GM23338 (cell line): ENCODE measurements at regions not wholly inside any gene's neighbourhood (a gene's known extent, or its start where the extent isn't known, plus 50 kb on each side); places are given as distances from the start of the nearest gene placed in this dataset.

ENCODE experiments used
- ATAC-seq: fragments of 200-7000 bp; cut with Tn5 transposase; 3 replicates; pipeline ENCODE4 v1.9.1; 2020
- DNase-seq: peaks from one replicate; pipeline ENCODE4 v3.0.0-alpha.2; 2015; ENCODE audit warnings: low spot score
- H2AFZ ChIP-seq: fragments of 200-600 bp; sonication (generic); 2 replicates; pipeline ENCODE4 v1.8.0; 2016; ENCODE audit warnings: antibody characterized with exemption, mild to moderate bottlenecking, moderate library complexity
- H3F3A ChIP-seq: fragments of 200-600 bp; sonication (generic); replicated peaks from 2 replicates; pipeline ENCODE4 v1.8.0; 2017; ENCODE audit warnings: antibody characterized with exemption, mixed run types, low read depth
- H3K27ac ChIP-seq: fragments of 200-600 bp; sonication (generic); 2 replicates; pipeline ENCODE4 v1.6.1; 2016; ENCODE audit warnings: low read depth
- H3K27me3 ChIP-seq: fragments of 200-600 bp; sonication (generic); 2 replicates; pipeline ENCODE4 v1.8.0; 2016; ENCODE audit warnings: mild to moderate bottlenecking, mixed run types, moderate library complexity; ENCODE audit not compliant: insufficient read depth
- H3K36me3 ChIP-seq: fragments of 200-600 bp; sonication (generic); 2 replicates; pipeline ENCODE4 v1.8.0; 2016; ENCODE audit warnings: mild to moderate bottlenecking; ENCODE audit not compliant: insufficient read depth
- H3K4me1 ChIP-seq: fragments of 200-600 bp; sonication (generic); 2 replicates; pipeline ENCODE4 v1.8.0; 2016; ENCODE audit warnings: mild to moderate bottlenecking, moderate library complexity; ENCODE audit not compliant: insufficient read depth
- H3K4me2 ChIP-seq: fragments of 200-600 bp; sonication (generic); 2 replicates; pipeline ENCODE4 v1.7.1; 2017; ENCODE audit warnings: mixed run types
- H3K4me3 ChIP-seq: fragments of 200-600 bp; sonication (generic); 2 replicates; pipeline ENCODE4 v1.6.1; 2016; ENCODE audit warnings: mixed run types
- H3K79me2 ChIP-seq: fragments of 200-600 bp; sonication (generic); replicated peaks from 2 replicates; pipeline ENCODE4 v1.8.0; 2017; ENCODE audit warnings: mild to moderate bottlenecking; ENCODE audit not compliant: insufficient read depth
- H3K9me2 ChIP-seq: fragments of 200-600 bp; sonication (generic); 2 replicates; pipeline ENCODE4 v1.8.0; 2017; ENCODE audit not compliant: insufficient read depth
- H4K20me1 ChIP-seq: fragments of 200-600 bp; sonication (generic); replicated peaks from 2 replicates; pipeline ENCODE4 v1.8.0; 2017; ENCODE audit warnings: mild to moderate bottlenecking; ENCODE audit not compliant: insufficient read depth
- H3K27ac Mint-ChIP-seq: 2 replicates; pipeline ENCODE4 v1.8.0; 2020; ENCODE audit warnings: inconsistent platforms, mild to moderate bottlenecking, moderate library complexity, mixed read lengths
- H3K27me3 Mint-ChIP-seq: 3 replicates; pipeline ENCODE4 v1.8.0; 2022; ENCODE audit warnings: low read depth, mild to moderate bottlenecking, moderate library complexity, mixed read lengths, inconsistent platforms; ENCODE audit not compliant: insufficient read depth, poor library complexity
- H3K36me3 Mint-ChIP-seq: 3 replicates; pipeline ENCODE4 v1.8.0; 2021; ENCODE audit warnings: low read depth, mild to moderate bottlenecking, inconsistent platforms, moderate library complexity, mixed read lengths
- H3K4me1 Mint-ChIP-seq: 3 replicates; pipeline ENCODE4 v1.8.0; 2020; ENCODE audit warnings: mild to moderate bottlenecking, inconsistent platforms, mixed read lengths
- H3K4me3 Mint-ChIP-seq: 3 replicates; pipeline ENCODE4 v1.8.0; 2021; ENCODE audit warnings: moderate library complexity, mild to moderate bottlenecking, inconsistent platforms, mixed read lengths
- H3K9me3 Mint-ChIP-seq: 3 replicates; pipeline ENCODE4 v1.8.0; 2020; ENCODE audit warnings: moderate library complexity, mild to moderate bottlenecking, inconsistent platforms, mixed read lengths
- CREB1 ChIP-seq: fragments of 250-450 bp; sonication (Bioruptor Pico); IDR thresholded peaks from 2 replicates; pipeline ENCODE4 v1.5.0; 2020; ENCODE audit warnings: low read depth, mild to moderate bottlenecking, moderate library complexity
- CTCF ChIP-seq, 2 experiments: fragments of 200-600 bp in 1 of 2; sonication (generic) in 1 of 2; conservative IDR thresholded peaks; 2 replicates each; pipeline versions ENCODE4 v1.5.1 to v1.6.1; 2016 to 2017; ENCODE audit warnings: antibody characterized with exemption in 2 of 2, low read depth in 2 of 2, mild to moderate bottlenecking in 2 of 2, moderate library complexity in 1 of 2
- ETS1 ChIP-seq: IDR thresholded peaks from 2 replicates; pipeline ENCODE4 v1.6.1; 2016; ENCODE audit warnings: antibody characterized with exemption
- EZH2 ChIP-seq: fragments of 200-600 bp; sonication (generic); IDR thresholded peaks from one replicate; pipeline ENCODE4 v1.8.0; 2017; ENCODE audit warnings: antibody characterized with exemption, mild to moderate bottlenecking, low read depth; ENCODE audit not compliant: unreplicated experiment
- EZH2phosphoT487 ChIP-seq: fragments of 200-600 bp; sonication (generic); IDR thresholded peaks from one replicate; pipeline ENCODE4 v1.8.1; 2018; ENCODE audit warnings: antibody characterized with exemption; ENCODE audit not compliant: unreplicated experiment
- JUNB ChIP-seq: IDR thresholded peaks from one replicate; pipeline ENCODE4 v1.6.1; 2016; ENCODE audit warnings: antibody characterized with exemption; ENCODE audit not compliant: unreplicated experiment
- NANOG ChIP-seq: IDR thresholded peaks from 2 replicates; pipeline ENCODE4 v1.6.1; 2016; ENCODE audit warnings: antibody characterized with exemption, borderline replicate concordance
- POLR2AphosphoS5 ChIP-seq: IDR thresholded peaks from 2 replicates; pipeline ENCODE4 v1.6.1; 2016; ENCODE audit warnings: antibody characterized with exemption, low read depth
- STAT1 ChIP-seq: IDR thresholded peaks from one replicate; pipeline ENCODE4 v1.6.1; 2016; ENCODE audit warnings: antibody characterized with exemption; ENCODE audit not compliant: unreplicated experiment
- ZNF114 ChIP-seq: fragments of 250-450 bp; sonication (Bioruptor Pico); IDR thresholded peaks from 2 replicates; pipeline ENCODE4 v1.5.0; 2020; ENCODE audit warnings: mild to moderate bottlenecking, moderate library complexity
- ZNF331 ChIP-seq: fragments of 250-450 bp; sonication (Bioruptor Pico); IDR thresholded peaks from 2 replicates; pipeline ENCODE4 v1.5.0; 2020; ENCODE audit warnings: low read depth, mild to moderate bottlenecking, moderate library complexity
- ZNF462 ChIP-seq: fragments of 250-450 bp; sonication (Bioruptor Pico); IDR thresholded peaks from 2 replicates; pipeline ENCODE4 v1.5.0; 2020; ENCODE audit warnings: mild to moderate bottlenecking, moderate library complexity
- TF ChIP-seq, protein P1 (sequence below): IDR thresholded peaks from one replicate; pipeline ENCODE4 v1.6.1; 2018; ENCODE audit warnings: antibody characterized with exemption; ENCODE audit not compliant: unreplicated experiment

GRCh38 chr5:168211936-168212335, 79.5 kb upstream of the WWC1 start (continued):
- TF ChIP-seq ZNF331 (no peak), EZH2 (no peak)

DNA sequence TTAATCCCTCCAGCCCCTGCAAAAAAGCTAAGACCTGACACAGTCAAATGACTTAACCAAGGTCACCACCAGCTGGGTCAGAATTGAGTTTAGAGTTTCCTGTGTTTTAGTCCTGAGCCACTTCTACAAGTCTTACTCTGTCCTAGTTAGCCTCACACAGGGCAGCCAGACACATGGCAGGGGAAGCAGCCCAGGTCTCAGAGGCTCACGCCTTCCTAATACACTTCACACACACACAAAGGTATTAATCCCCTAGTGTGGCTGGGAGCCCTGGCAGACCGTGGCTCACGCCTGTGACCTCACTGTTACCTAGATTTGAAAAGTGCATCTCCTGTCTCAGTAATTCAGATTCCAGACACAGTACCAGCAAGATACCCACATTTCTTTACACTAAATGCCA, 77.4 kb upstream of the WWC1 start:
- Histone ChIP-seq H2AFZ (no peak overlapping the region), H3K27me3 (no peaks in the 10 kb centered on the region), H3K79me2 (no peaks in the 10 kb centered on the region), H3K9me2 (no peaks in the 10 kb centered on the region; the same call in 1 of the 2 replicates), H4K20me1 (no peaks in the 10 kb centered on the region), H3K4me1 (peaks cover 17% of the 10 kb centered on the region), H3F3A (no peaks in the 10 kb centered on the region), H3K36me3 (no peaks in the 10 kb centered on the region), H3K27ac (no peak overlapping the region), H3K4me3 (no peak overlapping the region), H3K4me2 (no peak overlapping the region)
- H3K36me3 Mint-ChIP-seq = no peaks in the 10 kb centered on the region
- peaks cover 9% of the 10 kb centered on the region for H3K27me3 Mint-ChIP-seq
- TF ChIP-seq EZH2 (no peak), ZNF114 (no peak), CREB1 (no peak), NANOG (no peak), POLR2AphosphoS5 (no peak), EZH2phosphoT487 (no peak), ZNF331 (no peak), ZNF462 (CRISPR knock-in tag) (no peak), STAT1 (no peak), ETS1 (no peak), CTCF (conservative IDR thresholded peaks at IDR 0.05; ENCODE audit: low read depth in 2 of 2) (no peak), JUNB (no peak)
- TF ChIP-seq, protein P1, sequence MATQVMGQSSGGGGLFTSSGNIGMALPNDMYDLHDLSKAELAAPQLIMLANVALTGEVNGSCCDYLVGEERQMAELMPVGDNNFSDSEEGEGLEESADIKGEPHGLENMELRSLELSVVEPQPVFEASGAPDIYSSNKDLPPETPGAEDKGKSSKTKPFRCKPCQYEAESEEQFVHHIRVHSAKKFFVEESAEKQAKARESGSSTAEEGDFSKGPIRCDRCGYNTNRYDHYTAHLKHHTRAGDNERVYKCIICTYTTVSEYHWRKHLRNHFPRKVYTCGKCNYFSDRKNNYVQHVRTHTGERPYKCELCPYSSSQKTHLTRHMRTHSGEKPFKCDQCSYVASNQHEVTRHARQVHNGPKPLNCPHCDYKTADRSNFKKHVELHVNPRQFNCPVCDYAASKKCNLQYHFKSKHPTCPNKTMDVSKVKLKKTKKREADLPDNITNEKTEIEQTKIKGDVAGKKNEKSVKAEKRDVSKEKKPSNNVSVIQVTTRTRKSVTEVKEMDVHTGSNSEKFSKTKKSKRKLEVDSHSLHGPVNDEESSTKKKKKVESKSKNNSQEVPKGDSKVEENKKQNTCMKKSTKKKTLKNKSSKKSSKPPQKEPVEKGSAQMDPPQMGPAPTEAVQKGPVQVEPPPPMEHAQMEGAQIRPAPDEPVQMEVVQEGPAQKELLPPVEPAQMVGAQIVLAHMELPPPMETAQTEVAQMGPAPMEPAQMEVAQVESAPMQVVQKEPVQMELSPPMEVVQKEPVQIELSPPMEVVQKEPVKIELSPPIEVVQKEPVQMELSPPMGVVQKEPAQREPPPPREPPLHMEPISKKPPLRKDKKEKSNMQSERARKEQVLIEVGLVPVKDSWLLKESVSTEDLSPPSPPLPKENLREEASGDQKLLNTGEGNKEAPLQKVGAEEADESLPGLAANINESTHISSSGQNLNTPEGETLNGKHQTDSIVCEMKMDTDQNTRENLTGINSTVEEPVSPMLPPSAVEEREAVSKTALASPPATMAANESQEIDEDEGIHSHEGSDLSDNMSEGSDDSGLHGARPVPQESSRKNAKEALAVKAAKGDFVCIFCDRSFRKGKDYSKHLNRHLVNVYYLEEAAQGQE = no peak
- ATAC-seq (no peak), DNase-seq (no peak)
- peaks cover 23% of the 10 kb centered on the region for H3K4me1 Mint-ChIP-seq
- no peaks in the 10 kb centered on the region for H3K9me3 Mint-ChIP-seq
- no peak overlapping the region for H3K4me3 Mint-ChIP-seq
- H3K27ac Mint-ChIP-seq = no peak overlapping the region
